Fibroblast of lung (primary cell): ENCODE measurements at regions not wholly inside any gene's neighbourhood (a gene's known extent, or its start where the extent isn't known, plus 50 kb on each side); places are given as distances from the start of the nearest gene placed in this dataset.
A peak's percentile ranks its signal among the peaks of the same experiment; 100 is the strongest.

Source experiments
- DNase-seq, 2 donors: peaks; one replicate each; pipeline versions ENCODE4 v3.0.0 to v3.0.0-alpha.2; 2010; ENCODE audit warnings: low read depth in 2 of 2
- H2AFZ ChIP-seq: 2 replicates; pipeline ENCODE4 v1.5.1; 2012; ENCODE audit warnings: low read length, control low read depth, inconsistent platforms
- H3K27ac ChIP-seq: 2 replicates; pipeline ENCODE4 v1.5.1; 2011; ENCODE audit warnings: low read length, control low read depth; ENCODE audit not compliant: insufficient read depth
- H3K27me3 ChIP-seq: 2 replicates; pipeline ENCODE4 v1.5.1; 2011; ENCODE audit warnings: mild to moderate bottlenecking, low read length; ENCODE audit not compliant: control insufficient read depth, insufficient read depth
- H3K36me3 ChIP-seq: 2 replicates; pipeline ENCODE4 v1.5.1; 2011; ENCODE audit warnings: low read length; ENCODE audit not compliant: control insufficient read depth, insufficient read depth
- H3K4me1 ChIP-seq: 2 replicates; pipeline ENCODE4 v1.5.1; 2011; ENCODE audit warnings: low read length; ENCODE audit not compliant: control insufficient read depth, insufficient read depth; ENCODE audit errors: extremely low read depth
- H3K4me2 ChIP-seq: 2 replicates; pipeline ENCODE4 v1.5.1; 2011; ENCODE audit warnings: low read length, control low read depth; ENCODE audit not compliant: insufficient read depth; ENCODE audit errors: extremely low read depth
- H3K4me3 ChIP-seq, 4 experiments: fragments of 200-600 bp in 1 of 4; sonication (generic) in 1 of 4; replicated peaks in 1 of 4; 2 replicates each; pipeline ENCODE4 v1.5.1; 2011 to 2016; ENCODE audit warnings: low read length in 4 of 4, low read depth in 3 of 4, mild to moderate bottlenecking in 3 of 4, control low read depth in 2 of 4, inconsistent platforms in 1 of 4, mixed read lengths in 1 of 4; ENCODE audit not compliant: insufficient read depth in 1 of 4; ENCODE audit errors: control extremely low read depth in 1 of 4
- H3K79me2 ChIP-seq: 2 replicates; pipeline ENCODE4 v1.5.1; 2012; ENCODE audit warnings: mild to moderate bottlenecking, low read length, inconsistent platforms; ENCODE audit not compliant: control insufficient read depth, insufficient read depth
- H3K9ac ChIP-seq: 2 replicates; pipeline ENCODE4 v1.5.1; 2011; ENCODE audit warnings: mild to moderate bottlenecking, low read length, control low read depth; ENCODE audit not compliant: insufficient read depth
- H3K9me3 ChIP-seq: 2 replicates; pipeline ENCODE4 v1.5.1; 2012; ENCODE audit warnings: low read depth, low read length; ENCODE audit not compliant: control insufficient read depth, insufficient read depth
- H4K20me1 ChIP-seq: 2 replicates; pipeline ENCODE4 v1.5.1; 2011; ENCODE audit warnings: low read length; ENCODE audit not compliant: control insufficient read depth, insufficient read depth; ENCODE audit errors: extremely low read depth
- CTCF ChIP-seq, 2 donors: IDR thresholded peaks in 1 of 2; conservative IDR thresholded peaks in 1 of 2; 1 replicate in 1 of 2; 2 replicates in 1 of 2; pipeline ENCODE4 v1.5.1; 2011 to 2012; ENCODE audit warnings: low read length in 2 of 2, control low read depth in 1 of 2, inconsistent platforms in 1 of 2, low read depth in 1 of 2, mild to moderate bottlenecking in 1 of 2
- EZH2 ChIP-seq: IDR thresholded peaks from 2 replicates; pipeline ENCODE4 v1.5.1; 2012; ENCODE audit warnings: low read length, control low read depth, mild to moderate bottlenecking; ENCODE audit errors: missing control alignments

DNA sequence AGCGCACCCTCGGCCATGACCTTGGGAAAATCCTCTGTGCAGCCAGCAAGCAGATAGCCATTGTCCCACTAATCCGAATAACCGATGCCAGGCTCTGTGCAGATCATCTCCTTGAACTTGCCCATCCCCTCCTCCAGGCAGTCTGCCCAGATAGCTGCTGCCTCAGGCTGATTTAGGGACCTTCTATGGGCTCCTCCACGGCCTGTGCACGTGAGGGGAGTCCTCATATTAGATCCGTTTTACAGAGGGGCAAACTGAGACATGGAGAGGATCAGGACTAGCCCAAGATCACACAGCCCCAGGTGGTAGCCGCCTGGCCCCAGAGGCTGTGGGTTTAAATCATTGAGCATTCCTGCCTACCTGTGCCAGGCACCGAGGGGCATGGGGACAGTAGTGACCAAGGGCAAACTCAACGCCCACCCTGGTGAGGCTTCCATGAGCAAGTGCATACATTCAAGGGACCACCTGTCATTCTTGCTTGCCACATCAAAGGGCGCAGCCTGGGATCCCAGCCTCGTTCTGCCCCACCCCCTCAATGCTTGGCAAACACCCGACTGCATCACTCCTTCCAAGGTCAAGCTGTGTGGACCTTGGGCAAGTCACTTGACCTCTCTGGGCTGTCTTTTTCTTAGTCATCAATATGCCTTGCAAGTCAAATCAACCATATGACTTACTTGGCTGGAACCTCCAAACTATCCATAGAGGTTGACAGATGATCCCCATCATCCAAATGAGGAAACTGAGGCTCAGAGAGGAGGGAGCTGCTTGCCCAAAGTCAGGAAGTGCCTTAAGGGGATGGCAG lies 131.6 kb downstream of the MN1 start:
- DNase-seq, result peak in 1 of 2 donors; percentile 33
- H3K79me2 ChIP-seq, result no peaks in the 10 kb centered on the region
- no peak for TF ChIP-seq EZH2
- no peak for TF ChIP-seq CTCF (conservative IDR thresholded peaks at IDR 0.05 in 1 of 2, IDR thresholded peaks at IDR 0.05 in 1 of 2; ENCODE audit: low read depth in 1 of 2, low read length in 2 of 2)
- H3K4me1 ChIP-seq, result no peaks in the 10 kb centered on the region
- no peaks in the 10 kb centered on the region for H3K36me3 ChIP-seq
- peaks cover 3% of the 10 kb centered on the region for H3K27me3 ChIP-seq
- no peak overlapping the region for H3K27ac ChIP-seq
- no peak overlapping the region for H3K4me3 ChIP-seq
- no peaks in the 10 kb centered on the region for H4K20me1 ChIP-seq
- H3K4me2 ChIP-seq, result no peak overlapping the region
- H2AFZ ChIP-seq, result no peak overlapping the region
- H3K9ac ChIP-seq, result no peak overlapping the region
- H3K9me3 ChIP-seq, result no peaks in the 10 kb centered on the region

GRCh38 chr22:27670701-27671412 lies 130.7 kb downstream of the MN1 start:
- peaks cover 7% of the 10 kb centered on the region for H3K27me3 ChIP-seq
- no peaks in the 10 kb centered on the region for H3K79me2 ChIP-seq
- no peaks in the 10 kb centered on the region for H3K4me1 ChIP-seq
- H4K20me1 ChIP-seq, result no peaks in the 10 kb centered on the region
- no peak overlapping the region for H3K9ac ChIP-seq
- H3K4me3 ChIP-seq, result no peak overlapping the region
- TF ChIP-seq CTCF (conservative IDR thresholded peaks at IDR 0.05 in 1 of 2, IDR thresholded peaks at IDR 0.05 in 1 of 2; ENCODE audit: low read depth in 1 of 2, low read length in 2 of 2), result no peak
- no peak for TF ChIP-seq EZH2
- no peaks in the 10 kb centered on the region for H3K9me3 ChIP-seq
- H2AFZ ChIP-seq, result no peak overlapping the region
- H3K36me3 ChIP-seq, result no peaks in the 10 kb centered on the region
- H3K4me2 ChIP-seq, result no peak overlapping the region
- H3K27ac ChIP-seq, result no peak overlapping the region
- no peak for DNase-seq

DNA sequence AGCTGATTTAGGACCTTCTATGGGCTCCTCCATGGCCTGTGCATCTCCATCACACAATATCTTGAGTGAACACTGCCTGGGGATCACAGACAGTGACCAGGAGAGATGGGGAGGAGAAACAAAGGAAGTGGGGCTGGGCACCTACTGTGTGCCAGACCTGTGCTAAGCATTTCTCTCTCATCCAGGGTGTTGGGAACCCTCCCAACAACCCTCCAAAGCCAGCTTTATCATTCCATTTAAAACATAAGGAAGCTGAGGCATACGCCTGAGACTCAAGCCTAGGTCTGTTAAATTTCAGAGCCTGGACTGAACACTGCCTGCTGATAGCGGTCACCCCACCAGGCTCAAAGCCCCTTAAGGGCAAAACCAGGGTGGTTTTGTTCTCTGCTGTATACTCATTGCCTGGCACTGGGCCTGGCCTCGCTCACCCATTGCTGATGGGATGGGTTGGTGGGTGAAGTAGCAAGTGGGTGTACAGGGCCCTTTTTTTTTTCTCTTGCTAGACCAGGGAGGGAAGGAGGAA lies 130.1 kb downstream of the MN1 start:
- H3K79me2 ChIP-seq, result no peaks in the 10 kb centered on the region
- H3K27me3 ChIP-seq, result peaks cover 8% of the 10 kb centered on the region
- H3K9ac ChIP-seq, result no peak overlapping the region
- no peaks in the 10 kb centered on the region for H3K9me3 ChIP-seq
- H3K4me1 ChIP-seq, result no peaks in the 10 kb centered on the region
- TF ChIP-seq EZH2 (no peak), CTCF (conservative IDR thresholded peaks at IDR 0.05 in 1 of 2, IDR thresholded peaks at IDR 0.05 in 1 of 2; ENCODE audit: low read depth in 1 of 2, low read length in 2 of 2) (no peak)
- no peak overlapping the region for H3K27ac ChIP-seq
- H3K36me3 ChIP-seq, result no peaks in the 10 kb centered on the region
- H3K4me3 ChIP-seq, result no peak overlapping the region
- DNase-seq, result no peak
- H3K4me2 ChIP-seq, result no peak overlapping the region
- H2AFZ ChIP-seq, result no peak overlapping the region
- no peaks in the 10 kb centered on the region for H4K20me1 ChIP-seq
